Dendritic cell treated with granulocyte-macrophage colony-stimulating factor and Interleukin-4, amounts not matched to agents 40 ng/mL and 50 ng/mL, for 4 days (primary cell): ENCODE measurements at regions not wholly inside any gene's neighbourhood (a gene's known extent, or its start where the extent isn't known, plus 50 kb on each side); places are given as distances from the start of the nearest gene placed in this dataset.

Source experiments
- H3K27ac Mint-ChIP-seq: one replicate; pipeline ENCODE4 v1.8.0; 2022; ENCODE audit warnings: mild to moderate bottlenecking, mixed read lengths
- H3K27me3 Mint-ChIP-seq: one replicate; pipeline ENCODE4 v1.8.0; 2022; ENCODE audit warnings: mild to moderate bottlenecking, mixed read lengths
- H3K36me3 Mint-ChIP-seq: one replicate; pipeline ENCODE4 v1.8.0; 2022; ENCODE audit warnings: low read depth, mixed read lengths
- H3K4me1 Mint-ChIP-seq: one replicate; pipeline ENCODE4 v1.8.0; 2022; ENCODE audit warnings: low read depth, mixed read lengths
- H3K4me3 Mint-ChIP-seq: one replicate; pipeline ENCODE4 v1.8.0; 2022; ENCODE audit warnings: mild to moderate bottlenecking, moderate library complexity, mixed read lengths
- H3K9me3 Mint-ChIP-seq: one replicate; pipeline ENCODE4 v1.8.0; 2022; ENCODE audit warnings: mixed read lengths
- intact Hi-C: fragments of 100-400 bp; cut with micrococcal nuclease; formaldehyde crosslinking; loops from one replicate; pipeline ENCODE4 v1.15.0; 2022

GRCh38 chr4:159757499-159757898 is 654.6 kb downstream of the RAPGEF2 start:
- Mint-ChIP-seq H3K9me3 (peaks cover 13% of the 10 kb centered on the region), H3K4me3 (no peak overlapping the region), H3K27me3 (no peaks in the 10 kb centered on the region), H3K27ac (no peak overlapping the region), H3K36me3 (no peaks in the 10 kb centered on the region), H3K4me1 (no peaks in the 10 kb centered on the region)
- intact Hi-C loops: no loop called here

- H3K4me1 Mint-ChIP-seq: no peaks in the 10 kb centered on the region
- peaks cover 13% of the 10 kb centered on the region for H3K9me3 Mint-ChIP-seq
- no peaks in the 10 kb centered on the region for H3K36me3 Mint-ChIP-seq
Observed at GRCh38 chr4:159758061-159758460, 655.2 kb downstream of the RAPGEF2 start.

GRCh38 chr4:159762672-159763071 is 659.8 kb downstream of the RAPGEF2 start:
- Mint-ChIP-seq H3K4me1 (no peaks in the 10 kb centered on the region), H3K36me3 (no peaks in the 10 kb centered on the region), H3K9me3 (no peaks in the 10 kb centered on the region), H3K27me3 (no peaks in the 10 kb centered on the region), H3K4me3 (no peak overlapping the region), H3K27ac (no peak overlapping the region)
- intact Hi-C loops: no loop called here

More at GRCh38 chr4:159758061-159758460, 655.2 kb downstream of the RAPGEF2 start:
- Mint-ChIP-seq H3K27ac (no peak overlapping the region), H3K27me3 (no peaks in the 10 kb centered on the region), H3K4me3 (no peak overlapping the region)
- intact Hi-C loops: no loop called here

- no peaks in the 10 kb centered on the region for H3K4me1 Mint-ChIP-seq
- H3K27me3 Mint-ChIP-seq: no peaks in the 10 kb centered on the region
- no peak overlapping the region for H3K27ac Mint-ChIP-seq
- intact Hi-C loops: no loop called here
- H3K4me3 Mint-ChIP-seq: no peak overlapping the region
- H3K9me3 Mint-ChIP-seq: no peaks in the 10 kb centered on the region
- H3K36me3 Mint-ChIP-seq: no peaks in the 10 kb centered on the region
Observed at GRCh38 chr4:159764343-159764952, 661.6 kb downstream of the RAPGEF2 start.

GRCh38 chr4:159765382-159765781 is 662.5 kb downstream of the RAPGEF2 start:
- no peaks in the 10 kb centered on the region for H3K36me3 Mint-ChIP-seq
- no peaks in the 10 kb centered on the region for H3K9me3 Mint-ChIP-seq
- H3K4me3 Mint-ChIP-seq: no peak overlapping the region
- H3K4me1 Mint-ChIP-seq: no peaks in the 10 kb centered on the region
- intact Hi-C loops: no loop called here
- no peaks in the 10 kb centered on the region for H3K27me3 Mint-ChIP-seq
- no peak overlapping the region for H3K27ac Mint-ChIP-seq

- Mint-ChIP-seq H3K36me3 (no peaks in the 10 kb centered on the region), H3K9me3 (no peaks in the 10 kb centered on the region), H3K4me3 (no peak overlapping the region), H3K4me1 (no peaks in the 10 kb centered on the region), H3K27me3 (no peaks in the 10 kb centered on the region), H3K27ac (no peak overlapping the region)
- intact Hi-C loops: no loop called here
Observed at GRCh38 chr4:159766241-159766640, 663.4 kb downstream of the RAPGEF2 start.

GRCh38 chr4:159767406-159767805 is 664.5 kb downstream of the RAPGEF2 start:
- intact Hi-C loops: no loop called here
- no peak overlapping the region for H3K27ac Mint-ChIP-seq
- H3K4me1 Mint-ChIP-seq: no peaks in the 10 kb centered on the region
- H3K4me3 Mint-ChIP-seq: no peak overlapping the region
- H3K36me3 Mint-ChIP-seq: no peaks in the 10 kb centered on the region
- no peaks in the 10 kb centered on the region for H3K9me3 Mint-ChIP-seq
- H3K27me3 Mint-ChIP-seq: no peaks in the 10 kb centered on the region

- intact Hi-C loops: no loop called here
- Mint-ChIP-seq H3K4me1 (no peaks in the 10 kb centered on the region), H3K27me3 (no peaks in the 10 kb centered on the region)
Observed at GRCh38 chr4:159768016-159768415, 665.1 kb downstream of the RAPGEF2 start.

GRCh38 chr4:159770401-159770800 is 667.5 kb downstream of the RAPGEF2 start:
- intact Hi-C loops: no loop called here
- Mint-ChIP-seq H3K4me3 (no peak overlapping the region), H3K9me3 (no peaks in the 10 kb centered on the region), H3K27ac (no peak overlapping the region), H3K4me1 (no peaks in the 10 kb centered on the region), H3K36me3 (no peaks in the 10 kb centered on the region), H3K27me3 (no peaks in the 10 kb centered on the region)

More at GRCh38 chr4:159768016-159768415, 665.1 kb downstream of the RAPGEF2 start:
- H3K27ac Mint-ChIP-seq: no peak overlapping the region
- H3K9me3 Mint-ChIP-seq: no peaks in the 10 kb centered on the region
- H3K36me3 Mint-ChIP-seq: no peaks in the 10 kb centered on the region
- H3K4me3 Mint-ChIP-seq: no peak overlapping the region

GRCh38 chr4:159770969-159771368 is 668.1 kb downstream of the RAPGEF2 start:
- H3K4me3 Mint-ChIP-seq: no peak overlapping the region

GRCh38 chr4:159776961-159777360 is 674.1 kb downstream of the RAPGEF2 start:
- intact Hi-C loops: no loop called here
- no peaks in the 10 kb centered on the region for H3K9me3 Mint-ChIP-seq
- H3K27me3 Mint-ChIP-seq: no peaks in the 10 kb centered on the region
- H3K36me3 Mint-ChIP-seq: no peaks in the 10 kb centered on the region
- H3K4me3 Mint-ChIP-seq: no peak overlapping the region
- no peaks in the 10 kb centered on the region for H3K4me1 Mint-ChIP-seq
- no peak overlapping the region for H3K27ac Mint-ChIP-seq

More at GRCh38 chr4:159770969-159771368, 668.1 kb downstream of the RAPGEF2 start:
- Mint-ChIP-seq H3K9me3 (no peaks in the 10 kb centered on the region), H3K27ac (no peak overlapping the region), H3K4me1 (no peaks in the 10 kb centered on the region), H3K27me3 (no peaks in the 10 kb centered on the region), H3K36me3 (no peaks in the 10 kb centered on the region)
- intact Hi-C loops: no loop called here

GRCh38 chr4:159777689-159778088 is 674.8 kb downstream of the RAPGEF2 start:
- Mint-ChIP-seq H3K9me3 (no peaks in the 10 kb centered on the region), H3K27me3 (no peaks in the 10 kb centered on the region), H3K36me3 (no peaks in the 10 kb centered on the region), H3K4me1 (no peaks in the 10 kb centered on the region), H3K27ac (no peak overlapping the region), H3K4me3 (no peak overlapping the region)
- intact Hi-C loops: no loop called here

GRCh38 chr4:159778298-159778697 is 675.4 kb downstream of the RAPGEF2 start:
- Mint-ChIP-seq H3K4me3 (no peak overlapping the region), H3K4me1 (no peaks in the 10 kb centered on the region), H3K9me3 (no peaks in the 10 kb centered on the region), H3K27me3 (no peaks in the 10 kb centered on the region), H3K27ac (no peak overlapping the region), H3K36me3 (no peaks in the 10 kb centered on the region)
- intact Hi-C loops: no loop called here

- H3K4me3 Mint-ChIP-seq: no peak overlapping the region
- no peaks in the 10 kb centered on the region for H3K27me3 Mint-ChIP-seq
- intact Hi-C loops: no loop called here
- no peak overlapping the region for H3K27ac Mint-ChIP-seq
- H3K36me3 Mint-ChIP-seq: no peaks in the 10 kb centered on the region
- H3K4me1 Mint-ChIP-seq: no peaks in the 10 kb centered on the region
- no peaks in the 10 kb centered on the region for H3K9me3 Mint-ChIP-seq
Observed at GRCh38 chr4:159779716-159780115, 676.8 kb downstream of the RAPGEF2 start.

- H3K4me1 Mint-ChIP-seq: no peaks in the 10 kb centered on the region
- no peaks in the 10 kb centered on the region for H3K36me3 Mint-ChIP-seq
- H3K27me3 Mint-ChIP-seq: no peaks in the 10 kb centered on the region
- H3K9me3 Mint-ChIP-seq: no peaks in the 10 kb centered on the region
- no peak overlapping the region for H3K27ac Mint-ChIP-seq
- no peak overlapping the region for H3K4me3 Mint-ChIP-seq
- intact Hi-C loops: no loop called here
Observed at GRCh38 chr4:159780196-159780922, 677.5 kb downstream of the RAPGEF2 start.
